Duodenal mucosa (tissue), 2 donors: ENCODE measurements at regions not wholly inside any gene's neighbourhood (a gene's known extent, or its start where the extent isn't known, plus 50 kb on each side); places are given as distances from the start of the nearest gene placed in this dataset.

ENCODE experiments used
- H3K27ac ChIP-seq: one replicate; pipeline ENCODE4 v1.7.0; 2013; ENCODE audit warnings: low read depth, low read length
- H3K27me3 ChIP-seq, 2 donors: one replicate each; pipeline ENCODE4 v1.7.0; 2013; ENCODE audit warnings: low read length in 2 of 2, control low read depth in 1 of 2; ENCODE audit not compliant: insufficient read depth in 2 of 2, control insufficient read depth in 1 of 2
- H3K36me3 ChIP-seq, 2 donors: one replicate each; pipeline ENCODE4 v1.7.0; 2013; ENCODE audit warnings: low read length in 2 of 2, control low read depth in 1 of 2; ENCODE audit not compliant: insufficient read depth in 2 of 2, control insufficient read depth in 1 of 2
- H3K4me1 ChIP-seq, 2 donors: one replicate each; pipeline ENCODE4 v1.7.0; 2013; ENCODE audit warnings: low read length in 2 of 2, control low read depth in 1 of 2; ENCODE audit not compliant: insufficient read depth in 2 of 2, control insufficient read depth in 1 of 2
- H3K4me3 ChIP-seq, 2 donors: one replicate each; pipeline ENCODE4 v1.7.0; 2013; ENCODE audit warnings: low read length in 2 of 2, low read depth in 1 of 2
- H3K9ac ChIP-seq, 2 donors: one replicate each; pipeline ENCODE4 v1.7.0; 2013; ENCODE audit warnings: low read length in 2 of 2, low read depth in 1 of 2
- H3K9me3 ChIP-seq, 2 donors: one replicate each; pipeline ENCODE4 v1.7.0; 2013; ENCODE audit warnings: low read length in 2 of 2, control low read depth in 1 of 2; ENCODE audit not compliant: control insufficient read depth in 1 of 2

DNA sequence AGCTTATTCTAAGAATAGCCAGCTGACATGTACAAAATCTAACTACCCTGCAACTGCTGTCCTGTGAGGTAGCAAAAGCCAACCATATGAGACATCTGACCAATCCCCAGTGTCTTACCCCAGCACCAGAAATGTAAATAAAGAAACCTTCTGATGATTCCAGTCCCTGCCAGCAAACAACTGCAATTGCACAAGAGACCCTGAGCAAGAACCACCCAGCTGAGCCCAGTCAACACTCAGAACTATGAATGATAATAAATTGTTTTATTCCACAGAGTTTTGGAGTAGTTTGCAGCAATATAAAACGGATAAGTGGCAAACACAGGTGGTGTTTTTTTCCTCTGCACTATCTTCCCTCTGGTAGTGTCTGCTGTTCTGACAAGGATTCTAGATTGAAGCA lies 94.9 kb downstream of the ERCC5 start:
- H3K9me3 ChIP-seq = peaks cover 0 to 7% of the 10 kb centered on the region in 2 donors
- no peaks in the 10 kb centered on the region for H3K27me3 ChIP-seq
- H3K27ac ChIP-seq = no peak overlapping the region

GRCh38 chr13:102940143-102940542 lies 94.3 kb downstream of the ERCC5 start:
- Histone ChIP-seq H3K36me3 (no peaks in the 10 kb centered on the region), H3K27me3 (no peaks in the 10 kb centered on the region), H3K4me3 (no peak overlapping the region), H3K27ac (no peak overlapping the region), H3K4me1 (peaks cover 0 to 16% of the 10 kb centered on the region in 2 donors), H3K9ac (no peak overlapping the region), H3K9me3 (peaks cover 0 to 7% of the 10 kb centered on the region in 2 donors)

More for the DNA sequence above, 94.9 kb downstream of the ERCC5 start:
- no peaks in the 10 kb centered on the region for H3K36me3 ChIP-seq
- H3K4me3 ChIP-seq = no peak overlapping the region
- peaks cover 4 to 16% of the 10 kb centered on the region in 2 donors for H3K4me1 ChIP-seq
- H3K9ac ChIP-seq = no peak overlapping the region

DNA sequence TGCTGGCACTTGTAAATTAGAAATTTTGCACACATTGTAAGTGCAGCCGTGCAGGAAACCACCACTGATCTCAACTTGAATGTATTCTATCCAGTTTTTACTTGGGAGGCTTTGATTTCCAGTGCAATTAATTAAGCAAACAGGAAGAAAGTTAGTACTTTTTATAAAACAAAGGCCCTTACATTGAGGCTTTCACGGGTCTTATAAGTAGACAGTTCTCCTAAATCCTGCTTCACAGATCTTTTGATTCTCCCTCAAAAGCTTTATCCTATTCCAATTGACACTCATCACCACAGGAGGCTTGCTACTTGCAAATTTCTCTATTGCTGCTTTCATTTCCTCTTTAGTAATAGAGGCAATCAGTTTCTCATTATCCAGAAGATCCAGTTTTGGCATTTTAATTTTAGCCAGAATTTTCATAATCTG lies 90.1 kb downstream of the ERCC5 start:
- H3K9ac ChIP-seq = no peak overlapping the region
- H3K36me3 ChIP-seq = no peaks in the 10 kb centered on the region
- peaks cover 6 to 15% of the 10 kb centered on the region in 2 donors for H3K4me1 ChIP-seq
- no peak overlapping the region for H3K27ac ChIP-seq
- no peak overlapping the region for H3K4me3 ChIP-seq
- H3K9me3 ChIP-seq = peaks cover 0 to 4% of the 10 kb centered on the region in 2 donors
- H3K27me3 ChIP-seq = no peaks in the 10 kb centered on the region

- no peak overlapping the region for H3K27ac ChIP-seq
These were observed 87.7 kb downstream of the ERCC5 start for GRCh38 chr13:102933523-102933922.

DNA sequence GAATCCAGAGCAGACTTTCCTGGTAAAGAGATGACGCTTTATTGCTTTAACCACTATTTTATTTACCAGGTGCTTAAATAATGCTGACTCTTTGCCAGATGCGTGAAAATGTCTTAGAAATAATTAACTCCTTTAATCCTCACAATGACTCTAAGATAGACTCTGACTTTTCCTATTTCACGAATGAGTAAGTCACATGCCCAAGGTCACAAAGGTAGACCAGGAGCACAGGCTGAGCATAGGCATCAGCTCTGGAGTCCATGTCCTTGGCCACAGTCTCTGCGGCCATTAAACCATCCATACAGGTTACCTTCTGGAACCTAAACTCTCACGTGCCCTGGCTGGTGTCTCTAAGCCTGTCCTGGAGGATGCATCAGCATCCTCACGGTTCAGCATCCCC lies 87.3 kb downstream of the ERCC5 start:
- H3K27me3 ChIP-seq = no peaks in the 10 kb centered on the region
- H3K9ac ChIP-seq = no peak overlapping the region
- no peaks in the 10 kb centered on the region for H3K36me3 ChIP-seq
- peak overlapping the region in 1 of 2 donors; percentile 25 for H3K4me3 ChIP-seq
- H3K27ac ChIP-seq = no peak overlapping the region
- H3K4me1 ChIP-seq = peaks cover 6 to 15% of the 10 kb centered on the region in 2 donors
- no peaks in the 10 kb centered on the region for H3K9me3 ChIP-seq

More at GRCh38 chr13:102933523-102933922, 87.7 kb downstream of the ERCC5 start:
- H3K4me3 ChIP-seq = peak overlapping the region in 1 of 2 donors; percentile 25
- H3K27me3 ChIP-seq = no peaks in the 10 kb centered on the region
- H3K9me3 ChIP-seq = no peaks in the 10 kb centered on the region
- no peaks in the 10 kb centered on the region for H3K36me3 ChIP-seq
- H3K4me1 ChIP-seq = peaks cover 6 to 15% of the 10 kb centered on the region in 2 donors
- no peak overlapping the region for H3K9ac ChIP-seq

- Histone ChIP-seq H3K27me3 (no peaks in the 10 kb centered on the region), H3K4me1 (peaks cover 6 to 15% of the 10 kb centered on the region in 2 donors), H3K36me3 (no peaks in the 10 kb centered on the region), H3K9ac (no peak overlapping the region), H3K4me3 (no peak overlapping the region), H3K27ac (no peak overlapping the region), H3K9me3 (no peaks in the 10 kb centered on the region)
These were observed 86.5 kb downstream of the ERCC5 start for GRCh38 chr13:102932331-102932730.

GRCh38 chr13:102930566-102930965 lies 84.7 kb downstream of the ERCC5 start:
- Histone ChIP-seq H3K4me1 (peaks cover 6 to 15% of the 10 kb centered on the region in 2 donors), H3K9ac (no peak overlapping the region), H3K4me3 (no peak overlapping the region), H3K36me3 (no peaks in the 10 kb centered on the region), H3K9me3 (no peaks in the 10 kb centered on the region), H3K27me3 (peaks cover 0 to 3% of the 10 kb centered on the region in 2 donors), H3K27ac (no peak overlapping the region)

DNA sequence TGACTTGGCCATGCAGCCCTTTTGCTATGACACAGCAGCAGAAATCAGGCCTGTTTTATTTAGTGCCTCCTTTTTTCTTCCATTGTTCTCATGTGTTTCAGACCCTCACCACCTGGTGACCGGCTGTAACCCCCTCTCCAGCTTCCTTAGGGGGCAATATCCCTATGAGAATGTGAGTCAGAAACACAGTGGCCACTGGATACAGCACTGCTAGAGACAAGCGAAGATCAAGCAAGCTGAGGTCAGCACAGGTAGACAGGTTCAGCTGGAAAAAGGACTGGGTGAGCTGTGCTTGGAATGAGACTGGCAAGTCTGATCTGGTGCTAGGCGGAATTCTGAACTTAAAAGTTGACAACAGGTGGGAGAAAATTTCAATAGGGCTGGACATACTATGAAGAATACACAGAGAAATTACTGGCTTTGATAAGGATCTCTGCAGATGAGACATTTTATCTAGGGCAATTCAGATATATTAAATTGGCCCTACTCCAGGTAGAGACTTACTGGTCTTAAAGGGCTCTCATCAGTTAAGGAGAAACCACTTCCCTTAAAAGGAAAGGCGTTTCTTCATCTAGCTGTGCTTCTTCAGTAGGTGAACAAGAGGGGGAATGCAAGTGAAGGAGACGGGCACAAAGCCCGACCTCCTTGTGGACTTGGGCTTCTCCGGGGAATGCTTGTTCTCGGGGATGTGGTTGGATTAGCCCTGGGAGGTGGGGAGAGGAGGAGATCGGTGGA lies 83.3 kb downstream of the ERCC5 start:
- no peak overlapping the region for H3K4me3 ChIP-seq
- H3K9me3 ChIP-seq = no peaks in the 10 kb centered on the region
- H3K9ac ChIP-seq = no peak overlapping the region
- H3K4me1 ChIP-seq = peaks cover 6 to 15% of the 10 kb centered on the region in 2 donors
- H3K27me3 ChIP-seq = peaks cover 0 to 3% of the 10 kb centered on the region in 2 donors
- H3K36me3 ChIP-seq = no peaks in the 10 kb centered on the region
- no peak overlapping the region for H3K27ac ChIP-seq
